Tibial nerve (tissue), 4 donors: ENCODE measurements at regions not wholly inside any gene's neighbourhood (a gene's known extent, or its start where the extent isn't known, plus 50 kb on each side); places are given as distances from the start of the nearest gene placed in this dataset.

Source experiments
- DNase-seq, 2 donors: peaks; one replicate each; pipeline ENCODE4 v3.0.0-alpha.2; 2019; ENCODE audit warnings: low spot score in 2 of 2
- H3K27ac ChIP-seq, 4 donors: fragments of 200-600 bp; sonication (generic) in 3 of 4; one replicate each; pipeline ENCODE4 v1.5.1; 2017 to 2019; ENCODE audit warnings: mild to moderate bottlenecking in 1 of 4
- H3K27me3 ChIP-seq, 2 donors: fragments of 200-600 bp; sonication (generic) in 1 of 2; one replicate each; pipeline versions ENCODE4 v1.5.1 to v1.6.0; 2017 to 2019
- H3K36me3 ChIP-seq, 3 donors: fragments of 200-600 bp; sonication (generic); one replicate each; pipeline ENCODE4 v1.5.1; 2018 to 2019
- H3K4me1 ChIP-seq, 4 donors: fragments of 200-600 bp; sonication (generic) in 3 of 4; one replicate each; pipeline ENCODE4 v1.5.1; 2017 to 2019
- H3K4me3 ChIP-seq, 4 donors: fragments of 200-600 bp; sonication (generic) in 3 of 4; one replicate each; pipeline ENCODE4 v1.5.1; 2017 to 2019; ENCODE audit warnings: mild to moderate bottlenecking in 1 of 4, moderate library complexity in 1 of 4
- H3K9me3 ChIP-seq, 4 donors: fragments of 200-600 bp; sonication (generic) in 3 of 4; one replicate each; pipeline ENCODE4 v1.5.1; 2017 to 2019
- CTCF ChIP-seq, 5 experiments: fragments of 200-600 bp in 3 of 5; fragments of 450-650 bp in 2 of 5; sonication (generic) in 3 of 5; IDR thresholded peaks; one replicate each; pipeline ENCODE4 v1.5.1; 2016 to 2019; ENCODE audit warnings: antibody characterized with exemption in 5 of 5, mild to moderate bottlenecking in 3 of 5, moderate library complexity in 2 of 5
- EP300 ChIP-seq, 2 donors: sonication (generic); formaldehyde crosslinking; IDR thresholded peaks; one replicate each; pipeline ENCODE4 v1.6.1; 2017; ENCODE audit warnings: antibody characterized with exemption in 2 of 2, mild to moderate bottlenecking in 1 of 2
- POLR2A ChIP-seq, 2 donors: fragments of 450-650 bp; IDR thresholded peaks; one replicate each; pipeline ENCODE4 v1.6.1; 2017; ENCODE audit warnings: antibody characterized with exemption in 2 of 2, mild to moderate bottlenecking in 2 of 2, moderate library complexity in 2 of 2
- WGBS, 2 donors: methylation state at CpG; one replicate each; pipeline ENCODE4 v1.1.5; 2018; 5-methylcytosine and 5-hydroxymethylcytosine counted together

DNA sequence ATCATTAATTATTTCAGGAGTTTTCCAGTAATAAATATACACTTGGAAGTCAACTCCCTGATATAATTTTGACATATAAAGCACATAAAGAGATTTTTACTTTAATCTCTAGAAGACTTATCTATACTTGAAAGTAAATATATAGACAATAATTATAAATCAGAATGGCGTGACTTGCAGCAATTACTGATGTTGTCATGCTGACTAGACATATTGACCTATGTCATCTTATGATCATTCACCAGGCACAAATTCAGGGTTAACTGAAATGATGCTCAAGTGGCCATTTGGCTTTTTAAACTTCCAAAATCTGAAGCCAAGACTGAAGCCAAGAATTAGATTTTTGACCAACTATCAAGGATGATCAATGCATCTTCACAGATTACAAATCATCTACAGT, 192.2 kb downstream of the MCHR2 start:
- DNase-seq: no peak
- 74 to 93% methylated on average over 1 of the region's 1 CpG for WGBS, 2 donors
- no peaks in the 10 kb centered on the region for H3K27me3 ChIP-seq
- no peaks in the 10 kb centered on the region for H3K36me3 ChIP-seq
- TF ChIP-seq CTCF (IDR thresholded peaks at IDR 0.05): no peak
- TF ChIP-seq POLR2A (IDR thresholded peaks at IDR 0.05): no peak
- no peak for TF ChIP-seq EP300 (IDR thresholded peaks at IDR 0.05)
- no peak overlapping the region for H3K4me3 ChIP-seq
- no peaks in the 10 kb centered on the region for H3K4me1 ChIP-seq
- no peaks in the 10 kb centered on the region for H3K9me3 ChIP-seq
- H3K27ac ChIP-seq: no peak overlapping the region

GRCh38 chr6:99802396-99803031, 191.5 kb downstream of the MCHR2 start:
- H3K27me3 ChIP-seq: no peaks in the 10 kb centered on the region
- 41 to 48% methylated on average over 10 of the region's 10 CpGs for WGBS, 2 donors
- no peak for DNase-seq
- no peaks in the 10 kb centered on the region for H3K36me3 ChIP-seq
- H3K4me3 ChIP-seq: no peak overlapping the region
- H3K9me3 ChIP-seq: no peaks in the 10 kb centered on the region
- no peaks in the 10 kb centered on the region for H3K4me1 ChIP-seq
- TF ChIP-seq POLR2A (IDR thresholded peaks at IDR 0.05) (no peak), EP300 (IDR thresholded peaks at IDR 0.05) (no peak), CTCF (IDR thresholded peaks at IDR 0.05) (no peak)
- no peak overlapping the region for H3K27ac ChIP-seq

DNA sequence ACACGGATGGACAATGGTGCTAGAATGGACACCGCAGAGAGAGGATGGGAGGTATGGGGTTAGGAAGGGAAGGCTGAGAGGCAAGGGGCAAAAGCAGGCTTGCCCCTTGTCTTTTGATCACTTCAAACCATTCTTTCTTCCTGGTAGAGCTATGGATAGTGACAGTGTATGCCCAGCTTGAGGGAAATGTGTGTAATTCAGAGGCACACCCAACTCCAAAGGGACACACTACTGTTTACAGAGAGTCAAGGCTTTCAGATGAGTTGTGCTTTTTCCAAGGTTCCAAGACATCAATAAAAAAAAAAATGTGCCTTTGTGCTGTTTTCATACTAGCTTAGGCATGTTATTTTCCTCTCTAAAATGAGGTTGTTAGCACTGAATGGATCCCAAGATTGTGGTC, 185.0 kb downstream of the MCHR2 start:
- H3K27ac ChIP-seq: no peak overlapping the region
- WGBS, 2 donors: 82 to 84% methylated on average over 2 of the region's 2 CpGs

DNA sequence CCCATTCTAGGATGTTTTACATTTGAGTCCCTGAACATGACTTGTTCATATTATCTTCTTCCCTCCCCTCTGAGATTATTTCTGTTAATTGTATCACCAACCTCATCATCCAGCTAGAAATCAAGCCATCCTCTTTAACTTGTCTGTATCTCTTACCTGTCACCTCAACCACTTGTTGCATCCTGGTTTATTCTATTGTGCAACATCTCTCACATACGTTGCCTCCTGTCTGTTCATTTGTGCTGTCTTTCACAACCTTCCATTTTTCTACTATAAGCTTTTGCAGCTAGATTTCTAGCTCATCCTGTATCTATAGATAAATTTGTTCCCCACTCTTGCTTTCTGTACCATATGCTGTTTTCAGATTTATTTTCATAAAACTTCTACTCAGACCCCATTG, 183.7 kb downstream of the MCHR2 start:
- no peak overlapping the region for H3K4me3 ChIP-seq
- H3K9me3 ChIP-seq: no peaks in the 10 kb centered on the region
- H3K4me1 ChIP-seq: no peaks in the 10 kb centered on the region
- 71 to 79% methylated on average over 1 of the region's 1 CpG for WGBS, 2 donors
- no peak for DNase-seq
- TF ChIP-seq EP300 (IDR thresholded peaks at IDR 0.05) (no peak), POLR2A (IDR thresholded peaks at IDR 0.05) (no peak), CTCF (IDR thresholded peaks at IDR 0.05) (no peak)
- no peaks in the 10 kb centered on the region for H3K36me3 ChIP-seq
- no peak overlapping the region for H3K27ac ChIP-seq
- no peaks in the 10 kb centered on the region for H3K27me3 ChIP-seq

More for the DNA sequence above, 185.0 kb downstream of the MCHR2 start:
- Histone ChIP-seq H3K9me3 (no peaks in the 10 kb centered on the region), H3K4me3 (no peak overlapping the region), H3K4me1 (no peaks in the 10 kb centered on the region), H3K36me3 (no peaks in the 10 kb centered on the region), H3K27me3 (no peaks in the 10 kb centered on the region)
- TF ChIP-seq EP300 (IDR thresholded peaks at IDR 0.05) (no peak), POLR2A (IDR thresholded peaks at IDR 0.05) (no peak), CTCF (IDR thresholded peaks at IDR 0.05) (no peak)
- no peak for DNase-seq

DNA sequence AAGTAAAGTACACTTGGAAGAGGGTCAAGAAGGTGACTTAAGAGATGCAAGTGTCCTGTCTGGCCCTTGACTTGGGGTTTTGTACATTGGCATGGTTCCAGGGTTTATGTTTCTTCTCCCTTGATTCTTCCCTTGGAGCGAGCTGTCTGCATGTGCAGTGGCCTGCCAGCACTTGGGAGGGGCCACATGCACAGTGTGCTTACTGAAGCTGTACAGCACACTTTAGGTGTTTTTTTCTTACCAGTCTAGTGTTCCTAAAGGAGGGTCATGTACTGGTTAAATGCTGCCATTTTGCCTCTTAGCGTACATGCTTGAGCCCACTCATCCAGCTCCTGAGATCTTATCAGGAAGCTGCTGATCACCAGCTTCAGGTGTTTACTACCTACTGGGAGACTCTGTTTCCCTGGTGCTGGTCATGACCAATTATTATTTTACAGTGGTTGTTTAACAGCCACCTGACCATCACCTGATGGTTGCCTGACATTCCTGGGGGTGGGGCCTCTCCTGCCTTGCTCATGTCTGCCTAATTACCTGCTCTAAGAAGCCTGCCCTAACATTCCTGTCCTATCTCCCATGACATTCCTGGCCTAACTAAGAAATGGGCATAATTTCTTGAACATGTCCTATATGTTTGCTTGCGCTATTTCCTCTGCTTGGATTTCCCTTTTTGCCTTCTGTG, 182.9 kb downstream of the MCHR2 start:
- H3K4me1 ChIP-seq: no peaks in the 10 kb centered on the region
- 69 to 80% methylated on average over 3 of the region's 3 CpGs for WGBS, 2 donors
- H3K9me3 ChIP-seq: no peaks in the 10 kb centered on the region
- H3K27ac ChIP-seq: no peak overlapping the region
- DNase-seq: no peak
- H3K27me3 ChIP-seq: no peaks in the 10 kb centered on the region
- TF ChIP-seq EP300 (IDR thresholded peaks at IDR 0.05) (no peak), CTCF (IDR thresholded peaks at IDR 0.05) (no peak), POLR2A (IDR thresholded peaks at IDR 0.05) (no peak)
- H3K36me3 ChIP-seq: no peaks in the 10 kb centered on the region
- H3K4me3 ChIP-seq: no peak overlapping the region
